Islet precursor cell (in vitro differentiated cells): ENCODE measurements at regions not wholly inside any gene's neighbourhood (a gene's known extent, or its start where the extent isn't known, plus 50 kb on each side); places are given as distances from the start of the nearest gene placed in this dataset.

Experiments
- DNase-seq: peaks from one replicate; pipeline ENCODE4 v3.0.0-alpha.2; 2018

- no peak for DNase-seq
These were observed 194.6 kb upstream of the BCL6 start for GRCh38 chr3:187939891-187940290.

- no peak for DNase-seq
These were observed 196.0 kb upstream of the BCL6 start for GRCh38 chr3:187941135-187941847.

GRCh38 chr3:187941848-187942194 is 196.6 kb upstream of the BCL6 start:
- no peak for DNase-seq

DNA sequence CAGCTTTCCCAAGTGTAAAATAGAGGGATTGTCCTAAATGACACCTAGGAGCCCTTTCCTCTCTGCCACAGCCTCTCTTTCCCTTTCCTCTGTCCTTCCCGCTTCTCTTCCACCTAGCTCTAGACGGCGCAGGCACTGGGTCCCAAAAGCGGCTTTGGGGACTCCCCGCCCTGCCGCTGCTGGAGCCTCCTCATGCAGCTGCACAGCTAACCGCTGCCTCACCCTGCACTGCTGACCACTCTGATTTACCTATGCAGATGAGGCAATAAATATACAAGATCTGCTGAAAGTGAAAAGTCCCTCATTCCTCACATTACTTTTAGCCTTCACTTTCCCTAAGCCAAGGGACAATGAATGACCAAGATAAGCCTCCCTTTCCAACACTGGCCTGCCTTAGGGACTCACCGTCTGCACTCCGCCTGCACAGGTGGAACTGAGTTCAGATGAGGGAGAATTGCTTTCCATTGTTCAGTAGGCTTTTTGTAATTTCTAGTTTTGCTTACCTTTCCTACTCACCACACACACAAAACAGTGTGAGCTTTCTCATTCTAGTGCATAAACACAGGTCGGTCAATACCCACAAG is 197.5 kb upstream of the BCL6 start:
- no peak for DNase-seq

- no peak for DNase-seq
These were observed 198.6 kb upstream of the BCL6 start for GRCh38 chr3:187943677-187944389.

DNA sequence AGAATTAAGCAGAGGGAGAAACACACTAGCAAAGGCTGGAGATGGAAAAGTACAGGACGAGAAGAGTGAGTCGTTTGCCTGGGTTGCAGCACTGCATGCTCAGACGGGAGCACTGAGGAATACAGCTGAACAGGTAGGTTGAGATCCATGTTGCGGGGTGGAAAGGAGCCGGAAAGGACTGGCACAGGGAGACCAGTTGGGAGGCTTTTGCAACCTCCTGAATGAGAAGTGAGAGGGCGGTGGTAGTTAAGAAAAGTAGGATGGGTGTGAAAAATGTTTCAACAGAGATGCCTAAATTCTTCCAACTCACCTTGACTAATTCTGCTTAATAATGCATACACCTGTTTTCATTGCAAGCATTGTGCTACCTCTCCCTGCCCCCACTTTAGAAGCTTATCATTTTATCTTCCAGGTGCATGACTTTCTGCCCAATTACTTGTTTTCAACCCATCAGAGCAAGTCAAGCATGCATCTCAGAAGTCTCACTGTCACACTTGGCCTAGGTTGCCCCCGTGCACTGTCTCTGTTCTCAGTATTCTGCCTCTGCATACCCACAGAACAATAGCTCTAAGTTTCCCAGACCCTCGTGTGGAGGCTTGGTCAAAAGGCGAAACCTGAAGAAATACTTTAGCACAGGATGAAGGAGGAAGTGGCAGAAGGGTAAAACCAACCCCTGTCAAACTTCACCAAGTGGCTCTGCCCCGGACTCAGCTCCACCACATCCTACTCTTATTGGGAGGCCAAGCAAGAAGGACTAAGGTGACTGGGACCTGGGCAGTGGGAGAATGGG is 199.3 kb upstream of the BCL6 start:
- no peak for DNase-seq

DNA sequence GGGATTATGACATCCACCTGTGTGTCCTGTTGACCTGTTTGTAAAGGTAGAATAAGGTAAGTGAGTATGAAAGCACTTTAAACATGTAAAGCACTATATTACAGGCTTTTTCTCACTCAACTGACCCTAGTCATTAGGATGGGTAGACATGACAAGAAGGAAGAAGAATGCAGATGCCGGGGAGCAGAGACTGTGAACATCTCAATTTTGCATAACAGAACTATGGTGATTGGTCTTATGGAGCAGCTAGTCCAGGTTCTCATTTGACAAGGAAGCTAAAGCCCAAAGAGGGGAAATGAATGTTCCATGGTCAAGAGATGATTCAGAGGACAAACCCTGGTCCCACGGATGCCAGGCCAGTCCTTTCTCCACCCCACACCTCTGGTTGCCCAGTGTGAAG is 200.1 kb upstream of the BCL6 start:
- no peak for DNase-seq

GRCh38 chr3:187946163-187946691 is 201.0 kb upstream of the BCL6 start:
- peak; percentile 69 for DNase-seq

DNA sequence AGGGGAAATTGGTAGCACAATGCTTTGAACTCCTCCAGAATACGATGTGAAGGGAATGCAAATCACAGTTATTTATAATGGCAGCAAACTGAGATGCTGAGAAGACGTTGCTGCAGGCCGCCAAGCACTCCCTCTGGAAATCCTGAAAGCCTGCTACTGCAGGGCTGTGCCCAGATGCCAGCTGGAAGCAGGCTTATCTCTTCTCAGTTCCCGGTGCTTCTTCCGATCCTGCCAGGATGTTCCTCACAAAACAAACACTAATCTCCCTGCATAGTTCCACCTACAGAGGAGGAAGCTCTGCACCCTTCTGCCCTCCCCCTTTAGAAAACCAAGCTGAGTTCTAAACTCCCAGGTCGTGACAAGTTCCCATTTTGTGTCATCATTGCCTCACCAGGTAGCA is 201.7 kb upstream of the BCL6 start:
- no peak for DNase-seq

GRCh38 chr3:187947927-187948682 is 202.8 kb upstream of the BCL6 start:
- no peak for DNase-seq

DNA sequence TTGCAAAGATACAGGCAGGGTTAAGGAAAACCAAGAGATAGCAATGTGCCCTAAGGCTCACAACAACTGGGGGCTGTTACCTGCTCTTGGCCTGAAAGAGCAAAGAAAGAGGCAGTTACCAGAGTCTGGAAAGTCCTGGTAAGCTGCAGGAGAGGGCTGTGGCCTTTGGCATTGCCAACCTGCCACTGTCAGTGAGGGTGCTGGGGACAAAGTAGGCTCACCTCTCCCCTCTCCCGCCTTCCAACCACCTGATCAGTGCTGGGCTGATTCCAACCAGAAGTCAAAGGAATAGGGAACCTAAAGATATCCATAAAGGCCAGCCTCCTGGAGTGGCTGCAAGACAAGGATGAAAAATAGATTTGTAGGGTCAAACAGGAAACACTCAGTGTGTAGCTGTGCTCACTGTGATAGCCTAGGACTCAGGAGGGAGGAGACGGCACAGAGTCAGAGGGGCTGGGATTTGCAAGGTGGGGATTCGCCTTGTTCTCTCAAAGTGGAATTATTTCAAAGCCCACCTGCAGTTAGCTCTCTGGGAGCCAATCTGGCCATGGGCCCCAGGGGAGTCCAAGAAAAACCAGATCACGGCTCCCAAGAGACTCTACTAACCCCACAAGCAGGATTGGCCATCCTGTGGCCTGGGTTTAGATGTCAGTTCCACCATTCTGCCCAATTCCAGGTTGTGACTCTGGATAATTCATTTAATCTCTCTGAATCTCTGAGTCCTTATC is 204.0 kb upstream of the BCL6 start:
- no peak for DNase-seq

DNA sequence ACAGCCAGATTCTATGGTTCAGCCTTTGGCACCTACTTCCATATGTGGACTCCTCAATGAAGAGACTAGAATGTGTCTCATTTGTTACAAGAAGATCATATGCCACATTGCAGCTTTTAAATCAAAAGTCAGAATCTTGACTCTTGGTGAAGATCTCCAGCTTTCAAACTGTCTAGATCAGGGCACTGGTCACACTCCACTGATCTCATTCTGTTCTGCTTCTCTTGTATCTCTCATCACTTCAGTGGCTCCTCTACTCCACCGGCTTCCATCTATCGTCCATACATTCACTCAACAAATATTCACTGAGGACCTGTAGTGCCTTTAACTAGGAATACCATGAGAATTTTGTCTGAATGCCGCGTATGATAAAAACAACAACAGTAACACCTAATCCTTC is 203.3 kb upstream of the LPP start:
- DNase-seq, result no peak

DNA sequence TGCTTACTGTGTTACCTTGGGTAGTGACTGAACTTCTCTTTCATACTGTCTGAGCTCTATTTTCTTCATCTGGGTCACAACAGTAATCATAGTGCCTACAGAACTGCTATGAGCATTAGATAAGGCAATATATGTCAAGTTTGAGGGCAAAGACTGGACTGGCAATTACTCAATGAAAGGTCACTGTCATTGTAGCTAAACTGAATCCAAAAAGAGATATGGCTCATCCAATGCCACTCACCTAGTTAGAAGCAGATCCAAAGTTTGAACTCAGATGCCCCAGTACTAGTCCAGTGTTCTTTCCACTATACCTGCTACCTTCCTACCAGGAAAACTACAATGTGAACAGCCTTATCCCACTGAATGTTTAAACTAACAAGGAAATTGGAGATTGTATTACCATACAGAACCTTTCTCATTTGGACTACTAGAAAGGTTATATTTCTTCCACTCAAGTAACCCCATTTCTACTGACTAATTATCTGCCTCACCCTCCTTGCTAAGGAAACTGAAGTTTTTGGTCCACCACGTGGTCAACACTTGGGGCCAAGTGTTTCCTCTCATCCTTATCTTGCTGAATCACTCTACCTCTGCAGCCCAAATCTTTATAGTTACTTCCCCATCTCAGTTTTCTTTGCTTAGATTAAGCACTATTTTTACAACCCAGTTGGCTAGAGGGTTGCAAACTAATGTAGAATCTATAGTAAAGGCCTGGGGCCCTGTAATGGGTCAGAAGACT is 202.3 kb upstream of the LPP start:
- no peak for DNase-seq

GRCh38 chr3:187952849-187953248 is 201.1 kb upstream of the LPP start:
- DNase-seq, result no peak

DNA sequence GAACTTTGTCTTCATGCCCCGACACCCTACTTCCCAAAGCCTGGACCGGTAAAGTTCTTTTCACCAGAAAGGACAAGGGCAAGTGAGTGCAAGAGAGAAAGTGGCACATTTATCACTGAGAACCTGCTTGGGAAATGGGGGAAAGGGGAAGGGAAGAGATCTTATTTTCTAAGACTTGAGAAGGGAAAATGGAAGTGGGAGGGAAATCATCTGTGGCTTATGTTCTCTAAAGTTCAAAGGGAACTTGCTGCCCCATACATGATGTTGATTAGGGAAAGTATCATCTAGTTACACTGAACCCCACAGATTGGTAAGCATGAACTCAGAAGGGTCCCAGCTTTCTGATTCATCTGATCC is 199.5 kb upstream of the LPP start:
- no peak for DNase-seq

DNA sequence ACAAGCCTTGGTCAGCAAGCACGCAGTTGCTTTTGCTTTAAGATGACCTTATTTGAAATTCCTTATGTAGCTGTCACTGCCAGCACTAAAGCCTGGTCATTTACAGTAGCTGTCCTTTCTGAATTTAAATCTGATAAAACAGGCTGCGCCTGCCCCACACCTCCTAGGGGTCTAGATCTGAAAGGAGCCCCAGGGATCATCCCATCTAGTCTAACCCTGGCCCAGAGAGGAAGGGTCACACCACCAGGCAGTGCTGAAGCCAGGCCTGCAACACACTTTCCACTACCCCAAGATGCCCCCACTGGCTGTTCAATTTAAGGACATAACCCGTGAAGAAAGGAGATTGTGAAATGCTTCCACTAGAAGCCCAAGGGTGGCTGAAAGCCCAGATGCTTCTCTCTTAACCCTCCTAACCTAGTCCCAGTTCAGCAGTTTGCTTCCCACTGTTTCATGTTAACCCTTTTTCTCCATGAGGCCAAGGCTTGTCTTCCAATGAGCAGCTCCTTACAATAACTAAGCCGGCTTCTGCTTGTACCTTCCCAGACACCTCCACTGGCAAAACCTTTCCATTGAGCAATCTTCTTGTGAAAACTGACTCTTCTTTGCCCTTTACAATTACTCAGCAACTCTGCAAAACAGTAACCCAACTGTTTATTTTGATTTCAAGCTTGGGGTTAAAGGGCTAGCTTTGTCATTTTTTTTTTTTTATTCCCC is 198.9 kb upstream of the LPP start:
- no peak for DNase-seq

GRCh38 chr3:187955587-187955952 is 198.4 kb upstream of the LPP start:
- DNase-seq, result no peak

DNA sequence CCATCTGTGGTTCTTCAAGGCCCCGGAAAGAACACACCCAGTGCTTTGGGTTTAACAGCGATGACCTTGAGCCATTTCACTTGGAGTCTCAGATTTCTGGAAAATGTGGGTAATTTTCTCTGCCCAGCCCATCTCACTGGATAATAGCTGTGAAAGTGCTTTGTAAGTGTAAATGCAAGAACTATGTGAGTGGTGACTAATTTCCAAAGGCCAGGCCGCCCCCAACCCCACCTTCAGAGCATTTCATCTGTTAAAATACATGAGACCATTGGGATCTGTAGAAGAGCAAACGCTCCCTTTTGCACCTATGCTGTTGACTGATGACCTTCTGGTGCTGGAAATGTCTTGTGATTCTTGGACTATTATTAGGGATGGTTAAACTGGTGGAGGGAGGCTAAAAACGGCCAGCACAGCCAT is 196.8 kb upstream of the LPP start:
- no peak for DNase-seq

DNA sequence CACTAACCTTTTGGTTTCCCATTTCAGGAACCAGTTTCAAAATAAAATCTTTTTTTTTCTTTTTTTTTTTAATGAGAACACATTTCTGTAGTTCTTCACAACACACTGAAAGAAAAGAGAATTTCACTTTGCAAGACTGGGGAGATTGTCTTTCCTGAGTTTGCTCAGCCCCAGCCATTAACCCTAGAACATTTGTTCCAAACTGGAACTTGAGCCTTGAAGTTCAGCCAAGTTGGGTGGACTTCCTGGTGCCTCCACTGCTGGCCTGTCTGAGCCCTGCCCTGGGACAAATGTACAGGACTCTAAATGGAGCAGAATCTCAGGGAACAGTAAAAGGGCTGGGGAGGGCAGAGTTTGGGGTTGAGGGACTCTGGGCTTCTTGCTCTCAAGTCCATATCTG is 196.4 kb upstream of the LPP start:
- DNase-seq, result no peak

- no peak for DNase-seq
These were observed 195.4 kb upstream of the LPP start for GRCh38 chr3:187958432-187959003.
